ENCODE measurements at regions not wholly inside any gene's neighbourhood (a gene's known extent, or its start where the extent isn't known, plus 50 kb on each side); places are given as distances from the start of the nearest gene placed in this dataset.

DNA sequence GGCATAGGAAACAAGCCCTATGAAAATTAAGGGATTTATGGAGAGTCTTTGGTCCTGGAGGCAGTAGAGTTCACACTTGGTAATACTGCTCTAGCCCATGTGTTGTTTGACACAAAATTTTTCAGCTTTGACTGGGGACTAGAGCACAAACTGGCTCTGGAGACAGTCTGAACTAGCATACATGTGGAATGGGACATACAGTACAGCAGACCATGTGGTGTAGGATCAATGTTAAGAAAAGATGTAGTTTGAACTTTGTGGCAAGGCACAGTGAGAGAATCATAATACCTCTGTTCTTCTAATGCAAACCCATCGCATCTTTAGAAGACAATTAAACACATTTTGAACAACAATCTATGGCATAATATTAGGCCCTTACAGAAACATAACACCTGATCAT, 521.5 kb upstream of the DDX18 start:
- FAIRE-seq = no peak
- TF ChIP-seq CTBP2 (IDR thresholded peaks at IDR 0.05; ENCODE audit: borderline replicate concordance, insufficient read depth, insufficient read length, low read length) (no peak), RBBP5 (IDR thresholded peaks at IDR 0.05; ENCODE audit: borderline replicate concordance, low read depth, low read length) (no peak), YY1 (IDR thresholded peaks at IDR 0.05; ENCODE audit: low read depth, low read length) (no peak), SP2 (IDR thresholded peaks at IDR 0.05; ENCODE audit: low read length) (no peak), GABPA (IDR thresholded peaks at IDR 0.05; ENCODE audit: borderline replicate concordance, insufficient read depth, low read length) (no peak), NRF1 (IDR thresholded peaks at IDR 0.05; ENCODE audit: low read depth, low read length) (no peak), SP1 (IDR thresholded peaks at IDR 0.05; ENCODE audit: low read depth, low read length) (no peak), SIX5 (IDR thresholded peaks at IDR 0.05; ENCODE audit: low read depth, low read length) (no peak), SIN3A (conservative IDR thresholded peaks at IDR 0.05 in 1 of 2, IDR thresholded peaks at IDR 0.05 in 1 of 2; ENCODE audit: low read depth in 1 of 2, low read length in 2 of 2) (no peak), KDM4A (IDR thresholded peaks at IDR 0.05; ENCODE audit: low read depth, low read length, severe bottlenecking) (no peak), POU5F1 (IDR thresholded peaks at IDR 0.05; ENCODE audit: low read depth, low read length) (no peak), EGR1 (IDR thresholded peaks at IDR 0.05; ENCODE audit: borderline replicate concordance, low read depth, low read length) (no peak)
- TF ChIP-seq, protein P1, sequence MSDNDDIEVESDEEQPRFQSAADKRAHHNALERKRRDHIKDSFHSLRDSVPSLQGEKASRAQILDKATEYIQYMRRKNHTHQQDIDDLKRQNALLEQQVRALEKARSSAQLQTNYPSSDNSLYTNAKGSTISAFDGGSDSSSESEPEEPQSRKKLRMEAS (IDR thresholded peaks at IDR 0.05) = no peak
- TF ChIP-seq, protein P2, sequence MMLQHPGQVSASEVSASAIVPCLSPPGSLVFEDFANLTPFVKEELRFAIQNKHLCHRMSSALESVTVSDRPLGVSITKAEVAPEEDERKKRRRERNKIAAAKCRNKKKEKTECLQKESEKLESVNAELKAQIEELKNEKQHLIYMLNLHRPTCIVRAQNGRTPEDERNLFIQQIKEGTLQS (IDR thresholded peaks at IDR 0.05; ENCODE audit: insufficient read depth, low read depth, low read length) = no peak

More for the DNA sequence above, 521.5 kb upstream of the DDX18 start:
- DNase-seq (ENCODE audit: low read depth in 1 of 2, low spot score in 2 of 2) = no peak
- no peaks in the 10 kb centered on the region for H3K79me1 ChIP-seq (ENCODE audit: low read depth, low read length)
- H2AFZ ChIP-seq (ENCODE audit: low read length) = no peak overlapping the region
- no peak overlapping the region for H2AK5ac ChIP-seq (ENCODE audit: low read depth, low read length)
- H2BK120ac ChIP-seq (replicated peaks; ENCODE audit: low read depth, low read length) = no peak overlapping the region
- H4K91ac ChIP-seq (replicated peaks; ENCODE audit: insufficient read length, low read length) = no peak overlapping the region
- H3K9ac ChIP-seq (replicated peaks in 1 of 4; ENCODE audit: extremely low read depth in 1 of 4, low read depth in 3 of 4, low read length in 3 of 4) = no peak overlapping the region
- H3K23me2 ChIP-seq (ENCODE audit: low read depth, low read length) = no peaks in the 10 kb centered on the region
- no peak overlapping the region for H3K4me3 ChIP-seq (ENCODE audit: extremely low read depth in 1 of 4, insufficient read depth in 2 of 4, low read depth in 3 of 4, low read length in 4 of 4)
- 0 out of 4 replicates have a peak, but pooled peaks cover 0 to 4% of the 10 kb centered on the region in 2 experiments for H3K9me3 ChIP-seq (ENCODE audit: insufficient read depth in 2 of 2, low read depth in 1 of 2, low read length in 1 of 2)
- H3K4me2 ChIP-seq (ENCODE audit: insufficient read depth in 1 of 2, low read depth in 2 of 2, low read length in 2 of 2) = no peak overlapping the region
- H3K4me1 ChIP-seq (replicated peaks in 1 of 4; ENCODE audit: control insufficient read depth in 3 of 4, insufficient read depth in 4 of 4, low read length in 3 of 4) = no peaks in the 10 kb centered on the region
- H3K23ac ChIP-seq (ENCODE audit: insufficient read length) = no peak overlapping the region
- H4K5ac ChIP-seq (ENCODE audit: insufficient read length, low read depth, low read length) = no peak overlapping the region
- H2BK12ac ChIP-seq (ENCODE audit: low read depth, low read length) = no peak overlapping the region
- no peak overlapping the region for H4K8ac ChIP-seq (ENCODE audit: extremely low read depth, insufficient read depth, low read length)
- ChIA-PET POLR2A (ENCODE audit: partially characterized antibody) (interaction anchor here (0.6 kb wide), 1 partner anchor 11 kb away, joined by 3 read pairs; no protein-coding TSS in a partner anchor), CTCF (ENCODE audit: partially characterized antibody) (interaction anchor here (0.9 kb wide), 1 partner anchor 29 kb away, joined by 3 read pairs; no protein-coding TSS in a partner anchor)
- H2BK15ac ChIP-seq (ENCODE audit: low read length) = no peak overlapping the region
- no peak overlapping the region for H3K27ac ChIP-seq (ENCODE audit: low read depth, low read length)
- H3K79me2 ChIP-seq (ENCODE audit: control insufficient read depth in 1 of 2, insufficient read depth in 2 of 2, low read length in 2 of 2) = no peaks in the 10 kb centered on the region
- H3K56ac ChIP-seq (replicated peaks; ENCODE audit: insufficient read length, low read depth, low read length) = no peak overlapping the region
- H3K14ac ChIP-seq (ENCODE audit: insufficient read length) = no peak overlapping the region
- H3K18ac ChIP-seq (ENCODE audit: extremely low read depth, low read length) = no peak overlapping the region
- no peaks in the 10 kb centered on the region; a peak in 1 of 8 replicates for H3K36me3 ChIP-seq (ENCODE audit: control insufficient read depth in 2 of 4, insufficient read depth in 4 of 4, low read length in 3 of 4)
- H2BK20ac ChIP-seq (ENCODE audit: low read length) = no peak overlapping the region
- WGBS, 2 experiments (ENCODE audit: extremely low coverage in 1 of 2, insufficient coverage in 1 of 2, insufficient read length in 1 of 2, insufficient replicate concordance in 2 of 2, low coverage in 1 of 2, low lambda C conversion rate in 2 of 2, missing lambda C conversion rate in 1 of 2) = 91% methylated on average over 1 of the region's 1 CpG; no CpG with 5 or more reads in 1 of the 2 experiments
- H4K20me1 ChIP-seq (replicated peaks in 1 of 2; ENCODE audit: control insufficient read depth in 1 of 2, insufficient read depth in 2 of 2, low read length in 2 of 2) = no peaks in the 10 kb centered on the region
- H3K27me3 ChIP-seq (replicated peaks in 1 of 4; ENCODE audit: control insufficient read depth in 3 of 4, extremely low read depth in 1 of 4, insufficient read depth in 3 of 4, low read length in 3 of 4) = no peaks in the 10 kb centered on the region
- H3K4ac ChIP-seq (replicated peaks; ENCODE audit: insufficient read length, low read depth, low read length) = no peak overlapping the region
- no peak overlapping the region for H2BK5ac ChIP-seq (ENCODE audit: low read depth, low read length)
